HG03378 (cell line): ENCODE measurements at regions not wholly inside any gene's neighbourhood (a gene's known extent, or its start where the extent isn't known, plus 50 kb on each side); places are given as distances from the start of the nearest gene placed in this dataset.
"Not testable (repeated sequence)": the region's sequence is repeated elsewhere in the genome, so short reads cannot be mapped to it uniquely, and the experiment has no call there.

Experiments used
- ATAC-seq: cut with Tn5 transposase; IDR thresholded peaks from one replicate; pipeline ENCODE4 v1.9.1; 2021; ENCODE audit warnings: mild to moderate bottlenecking, moderate library complexity; ENCODE audit not compliant: unreplicated experiment

DNA sequence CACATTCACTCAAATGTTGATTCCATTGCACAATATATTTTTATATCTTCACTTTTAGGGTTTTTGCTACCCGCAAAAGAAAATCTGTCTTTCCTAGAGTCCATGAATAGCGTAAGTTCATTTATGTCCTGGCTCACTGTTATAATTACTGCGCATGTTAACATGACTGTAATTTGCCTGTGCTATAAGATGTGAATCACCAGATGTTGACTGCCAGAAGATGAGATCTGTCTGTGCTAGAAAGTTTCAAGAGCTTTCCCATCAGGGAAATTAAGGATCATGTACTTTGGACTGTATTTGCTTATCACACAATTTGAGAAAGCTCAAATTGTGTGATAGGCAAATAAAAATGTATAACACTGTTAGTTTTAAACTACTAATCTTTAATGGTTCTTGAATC, 322.5 kb downstream of the CHL1 start:
- ATAC-seq: no peak

GRCh38 chr3:522888-523287, 326.3 kb downstream of the CHL1 start:
- no peak for ATAC-seq

GRCh38 chr3:525415-525814, 328.9 kb downstream of the CHL1 start:
- no peak for ATAC-seq

GRCh38 chr3:535566-536416, 339.2 kb downstream of the CHL1 start:
- no peak for ATAC-seq

- no peak for ATAC-seq
Observed at GRCh38 chr3:536417-536813, 339.9 kb downstream of the CHL1 start.

DNA sequence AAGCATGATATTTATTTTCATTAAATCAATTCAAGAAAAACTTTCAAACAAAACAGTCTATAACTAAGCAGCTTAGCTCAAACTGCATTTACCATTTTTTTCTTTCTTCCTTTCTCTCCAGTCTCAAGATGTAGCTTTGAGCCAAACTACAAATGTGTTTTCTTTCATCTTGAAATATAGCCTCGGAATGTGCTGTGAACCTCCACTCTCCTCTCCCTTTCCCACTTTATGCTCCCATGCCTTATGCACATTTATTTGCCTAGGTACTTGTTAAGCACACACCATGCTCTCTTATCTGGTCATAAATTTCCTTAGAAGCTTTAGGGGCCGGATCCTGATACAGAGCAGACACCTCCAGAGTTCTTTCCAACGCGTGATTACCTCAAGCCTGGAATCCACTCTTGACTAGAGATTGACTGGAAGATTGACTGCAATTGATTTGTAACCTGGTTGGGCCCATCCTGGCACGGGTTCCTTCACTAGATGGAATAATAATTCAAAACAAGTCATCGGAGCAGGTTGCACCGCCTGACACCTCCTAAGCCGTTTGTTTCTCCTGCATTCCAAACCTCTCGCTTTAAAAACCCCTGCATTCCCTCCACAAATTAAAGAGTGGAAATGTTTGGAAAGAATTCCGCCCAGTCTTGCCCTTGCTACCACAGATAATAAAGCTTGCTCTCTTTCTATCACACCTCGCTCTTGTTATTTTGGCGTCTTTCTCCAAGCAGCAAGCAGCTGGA, 344.7 kb downstream of the CHL1 start:
- ATAC-seq: no peak

DNA sequence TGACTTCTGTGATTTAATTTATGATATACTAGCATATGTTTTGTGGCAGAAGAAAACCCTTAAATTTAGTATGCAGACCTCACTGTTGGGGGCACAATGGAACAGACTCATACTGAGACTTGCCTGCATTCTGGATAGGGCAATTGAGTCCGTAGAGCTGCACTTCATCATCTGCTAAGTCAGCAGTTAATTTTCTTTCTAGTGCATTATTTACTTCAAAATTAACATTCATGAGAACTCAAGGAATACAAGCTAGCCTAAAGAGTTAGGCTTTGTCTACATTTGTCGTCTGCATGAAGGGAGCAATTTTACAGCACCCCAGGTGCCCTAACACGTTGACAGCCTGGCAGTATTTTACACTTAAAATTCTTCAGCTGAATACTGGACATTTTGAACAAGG, 345.5 kb downstream of the CHL1 start:
- ATAC-seq: no peak

DNA sequence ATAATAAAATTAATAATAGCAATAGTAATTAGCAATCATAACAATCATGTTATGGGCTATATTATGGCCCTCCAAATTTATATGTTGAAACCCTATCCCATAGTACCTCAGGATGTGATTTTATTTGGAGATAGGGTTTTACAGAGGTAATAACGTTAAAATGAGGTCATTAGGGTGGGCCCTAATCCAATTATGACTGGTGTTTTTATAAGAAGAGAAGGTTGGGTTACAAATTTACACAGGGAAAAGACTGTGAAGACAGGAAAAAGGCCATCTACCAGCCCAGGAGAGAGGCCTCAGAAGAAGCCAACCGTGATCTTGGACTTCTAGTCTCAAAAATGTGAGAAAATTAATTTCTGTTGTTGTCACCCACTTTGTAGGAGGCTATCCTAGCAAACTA, 353.1 kb downstream of the CHL1 start:
- no peak for ATAC-seq

- no peak for ATAC-seq
Observed at GRCh38 chr3:550471-550870, 353.9 kb downstream of the CHL1 start.

DNA sequence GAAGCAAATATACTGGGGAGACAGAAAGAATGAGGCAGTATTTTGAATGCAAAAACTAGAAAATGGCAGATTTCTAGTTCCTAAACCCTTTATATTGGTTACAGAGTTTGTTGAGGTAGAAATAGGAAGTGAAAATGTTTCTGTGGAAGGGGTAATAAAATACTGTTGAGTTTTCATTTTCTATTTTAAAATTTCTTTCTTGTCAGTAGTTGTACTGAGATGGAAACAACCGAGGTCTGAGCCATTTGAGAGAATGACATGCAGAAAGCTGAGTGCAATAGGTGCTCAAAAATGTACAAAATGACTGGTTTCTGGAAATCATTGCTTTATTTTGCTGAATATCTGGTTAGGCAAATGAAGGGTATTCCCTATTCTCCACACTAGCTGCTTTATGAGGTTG, 361.4 kb downstream of the CHL1 start:
- ATAC-seq: peak; percentile 95

GRCh38 chr3:567488-568185, 371.1 kb downstream of the CHL1 start:
- no peak for ATAC-seq

- not testable (repeated sequence) for ATAC-seq
Observed at GRCh38 chr3:579529-579928, 383.0 kb downstream of the CHL1 start.

DNA sequence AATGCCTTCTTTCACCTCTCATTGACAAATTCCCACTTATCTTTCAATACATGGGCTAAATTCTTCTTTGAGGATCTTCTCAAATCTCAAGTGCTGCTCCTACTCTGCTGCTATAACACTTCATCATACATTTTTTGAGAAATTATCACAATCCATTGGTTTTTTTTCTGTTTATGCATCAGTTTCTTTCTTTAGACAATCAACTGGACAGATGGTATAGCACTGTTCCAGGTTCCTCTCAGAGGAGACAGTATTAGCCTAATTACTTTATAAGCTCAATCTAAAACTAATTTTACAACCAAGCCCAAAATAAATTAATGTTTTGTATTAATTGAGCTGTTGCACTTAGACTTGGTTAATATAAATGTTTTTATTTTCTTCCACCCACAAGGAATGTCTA, 392.5 kb downstream of the CHL1 start:
- not testable (repeated sequence) for ATAC-seq

DNA sequence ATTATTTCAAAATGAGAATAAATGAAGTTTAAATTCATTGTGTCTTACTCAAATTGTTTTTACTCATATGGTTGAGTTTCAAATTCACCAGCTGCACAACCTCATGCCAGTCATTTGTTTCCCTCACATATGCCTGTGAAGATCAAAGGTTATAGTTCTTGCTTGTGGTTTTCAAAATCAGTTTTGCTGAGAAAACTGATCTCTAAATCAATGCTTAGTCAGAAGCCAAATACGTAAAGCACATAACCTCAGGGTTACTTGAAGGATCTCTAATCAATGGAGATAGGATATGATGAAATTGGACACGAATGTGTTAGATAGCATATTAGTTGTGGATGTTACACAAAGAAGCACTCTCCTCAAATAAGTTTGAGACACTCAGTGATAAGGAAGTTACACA, 400.7 kb downstream of the CHL1 start:
- not testable (repeated sequence) for ATAC-seq

GRCh38 chr3:597746-598145, 401.2 kb downstream of the CHL1 start:
- ATAC-seq: not testable (repeated sequence)

DNA sequence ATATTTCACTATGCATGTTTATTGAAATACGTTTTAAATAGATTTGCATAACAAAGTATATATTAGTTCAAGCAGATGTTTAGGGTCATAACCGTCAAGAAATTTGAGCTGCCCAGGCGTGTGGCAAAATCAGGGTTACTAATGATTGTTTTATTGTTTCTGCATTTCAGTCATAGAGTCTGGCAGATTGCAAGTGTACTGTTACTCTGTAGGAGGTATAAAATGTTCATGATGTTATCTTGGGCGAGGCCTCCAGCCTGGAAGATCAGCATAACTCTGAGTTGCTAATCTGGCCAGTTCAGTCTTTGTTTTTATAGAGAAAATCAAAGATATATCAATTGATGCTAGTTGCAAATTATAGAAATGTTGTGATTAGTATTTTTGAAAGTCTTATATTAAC, 410.9 kb downstream of the CHL1 start:
- ATAC-seq: not testable (repeated sequence)

- ATAC-seq: no peak
Observed at GRCh38 chr3:621714-622113, 425.2 kb downstream of the CHL1 start.

GRCh38 chr3:622314-622713, 425.8 kb downstream of the CHL1 start:
- ATAC-seq: no peak

- no peak for ATAC-seq
Observed at GRCh38 chr3:623914-624545, 427.5 kb downstream of the CHL1 start.

GRCh38 chr3:632571-633170, 436.1 kb downstream of the CHL1 start:
- peak; percentile 82 for ATAC-seq

DNA sequence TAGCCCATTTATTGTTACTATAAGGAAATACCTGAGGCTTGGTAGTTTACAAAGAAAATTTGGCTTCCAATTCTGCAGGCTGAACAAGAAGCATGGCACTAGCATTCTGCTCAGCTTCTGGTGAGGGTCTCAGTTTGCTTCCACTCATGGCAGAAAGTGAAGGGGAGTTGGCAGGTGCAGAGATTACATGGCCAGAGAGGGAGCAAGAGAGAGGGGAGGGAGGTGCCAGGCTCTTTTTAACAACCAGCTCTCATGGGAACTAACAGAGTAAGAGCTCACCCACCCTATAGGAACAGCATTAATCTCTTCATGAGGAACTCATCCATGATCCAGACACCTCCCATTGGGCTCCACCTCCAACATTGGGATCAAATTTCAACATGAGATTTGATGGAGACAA, 437.9 kb downstream of the CHL1 start:
- ATAC-seq: no peak
